ENCODE measurements at regions not wholly inside any gene's neighbourhood (a gene's known extent, or its start where the extent isn't known, plus 50 kb on each side); places are given as distances from the start of the nearest gene placed in this dataset.

DNA sequence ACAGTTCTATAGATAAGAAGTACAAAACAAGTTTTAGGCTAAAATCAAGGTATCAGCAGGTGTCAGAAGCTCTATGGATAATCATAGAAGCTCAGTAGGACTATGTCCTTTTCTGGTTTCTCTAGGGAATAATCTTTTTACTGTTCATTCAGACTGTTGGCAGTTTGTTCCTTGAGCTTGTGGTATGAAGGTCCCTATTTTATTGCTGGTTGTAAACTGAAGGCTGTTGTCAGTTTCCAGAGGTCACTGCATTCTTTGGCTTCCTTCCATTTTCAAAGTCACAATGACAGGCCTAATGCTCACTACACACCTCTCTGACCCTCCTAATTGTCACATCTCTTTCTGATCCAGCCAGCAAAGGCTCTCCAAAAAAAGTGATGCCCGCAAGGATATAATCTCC is 337.9 kb upstream of the EDNRB start:
- H3K36me3 ChIP-seq, result no peaks in the 10 kb centered on the region
- no peaks in the 10 kb centered on the region for H3K4me1 ChIP-seq
- intact Hi-C loops (cut with DNase I), result no loop called here
- H3K9ac ChIP-seq (ENCODE audit: low read depth in 2 of 2, low read length in 2 of 2), result no peak overlapping the region
- TF ChIP-seq, protein P1, sequence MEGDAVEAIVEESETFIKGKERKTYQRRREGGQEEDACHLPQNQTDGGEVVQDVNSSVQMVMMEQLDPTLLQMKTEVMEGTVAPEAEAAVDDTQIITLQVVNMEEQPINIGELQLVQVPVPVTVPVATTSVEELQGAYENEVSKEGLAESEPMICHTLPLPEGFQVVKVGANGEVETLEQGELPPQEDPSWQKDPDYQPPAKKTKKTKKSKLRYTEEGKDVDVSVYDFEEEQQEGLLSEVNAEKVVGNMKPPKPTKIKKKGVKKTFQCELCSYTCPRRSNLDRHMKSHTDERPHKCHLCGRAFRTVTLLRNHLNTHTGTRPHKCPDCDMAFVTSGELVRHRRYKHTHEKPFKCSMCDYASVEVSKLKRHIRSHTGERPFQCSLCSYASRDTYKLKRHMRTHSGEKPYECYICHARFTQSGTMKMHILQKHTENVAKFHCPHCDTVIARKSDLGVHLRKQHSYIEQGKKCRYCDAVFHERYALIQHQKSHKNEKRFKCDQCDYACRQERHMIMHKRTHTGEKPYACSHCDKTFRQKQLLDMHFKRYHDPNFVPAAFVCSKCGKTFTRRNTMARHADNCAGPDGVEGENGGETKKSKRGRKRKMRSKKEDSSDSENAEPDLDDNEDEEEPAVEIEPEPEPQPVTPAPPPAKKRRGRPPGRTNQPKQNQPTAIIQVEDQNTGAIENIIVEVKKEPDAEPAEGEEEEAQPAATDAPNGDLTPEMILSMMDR (IDR thresholded peaks at IDR 0.05), result no peak
- no peaks in the 10 kb centered on the region for H3K9me3 ChIP-seq
- peak; percentile 30 for DNase-seq
- H3K27me3 ChIP-seq, result no peaks in the 10 kb centered on the region
- H3K27ac ChIP-seq, result no peak overlapping the region
- H3K4me3 ChIP-seq, result no peak overlapping the region

DNA sequence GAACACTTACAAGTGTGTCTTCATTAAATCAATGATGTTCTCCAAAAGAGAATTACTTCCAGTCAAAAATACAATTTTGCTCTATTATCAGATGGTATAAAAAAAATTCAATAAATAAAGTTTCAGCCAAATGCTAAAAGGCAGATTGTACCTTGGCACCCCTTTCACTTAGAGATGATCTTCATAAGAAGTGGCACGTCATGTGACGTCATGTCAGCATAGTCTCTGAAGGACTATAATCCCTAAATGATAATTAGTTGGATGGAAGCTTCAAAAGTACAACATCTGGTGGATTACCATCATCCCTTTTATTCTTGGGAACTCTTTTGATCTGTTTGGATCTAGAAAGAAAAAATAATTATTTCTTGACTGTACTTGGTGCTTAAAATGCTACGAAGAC is 335.5 kb upstream of the EDNRB start:
- Histone ChIP-seq H3K27me3 (no peaks in the 10 kb centered on the region), H3K4me1 (no peaks in the 10 kb centered on the region), H3K27ac (no peak overlapping the region), H3K9me3 (no peaks in the 10 kb centered on the region), H3K9ac (ENCODE audit: low read depth in 2 of 2, low read length in 2 of 2) (no peak overlapping the region), H3K36me3 (no peaks in the 10 kb centered on the region), H3K4me3 (no peak overlapping the region)
- DNase-seq, result no peak
- TF ChIP-seq, protein P1 (IDR thresholded peaks at IDR 0.05), result no peak
- intact Hi-C loops (cut with DNase I), result no loop called here

DNA sequence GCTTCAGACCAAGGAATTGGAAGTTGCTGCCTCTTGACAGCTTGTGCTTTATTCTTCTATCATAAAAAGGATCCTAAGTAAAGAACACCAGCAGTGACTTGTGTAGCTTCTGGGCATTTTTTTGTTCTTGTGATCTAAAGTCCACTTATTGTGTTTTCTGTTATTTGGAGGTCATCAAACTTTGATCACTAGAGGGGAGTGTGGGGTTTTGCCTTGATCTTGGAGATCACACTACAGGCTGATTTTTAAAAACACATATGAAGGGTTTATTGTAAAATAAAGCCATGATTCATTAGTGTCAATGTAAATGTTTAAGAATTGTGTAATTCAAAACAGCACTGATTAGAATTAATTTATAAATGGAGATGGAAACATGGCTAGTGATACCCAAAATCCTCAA is 328.7 kb upstream of the EDNRB start:
- Histone ChIP-seq H3K4me1 (no peaks in the 10 kb centered on the region), H3K9ac (ENCODE audit: low read depth in 2 of 2, low read length in 2 of 2) (no peak overlapping the region), H3K9me3 (no peaks in the 10 kb centered on the region), H3K4me3 (no peak overlapping the region), H3K27me3 (no peaks in the 10 kb centered on the region), H3K27ac (no peak overlapping the region), H3K36me3 (no peaks in the 10 kb centered on the region)
- TF ChIP-seq, protein P1 (IDR thresholded peaks at IDR 0.05), result no peak
- intact Hi-C loops (cut with DNase I), result no loop called here
- no peak for DNase-seq

DNA sequence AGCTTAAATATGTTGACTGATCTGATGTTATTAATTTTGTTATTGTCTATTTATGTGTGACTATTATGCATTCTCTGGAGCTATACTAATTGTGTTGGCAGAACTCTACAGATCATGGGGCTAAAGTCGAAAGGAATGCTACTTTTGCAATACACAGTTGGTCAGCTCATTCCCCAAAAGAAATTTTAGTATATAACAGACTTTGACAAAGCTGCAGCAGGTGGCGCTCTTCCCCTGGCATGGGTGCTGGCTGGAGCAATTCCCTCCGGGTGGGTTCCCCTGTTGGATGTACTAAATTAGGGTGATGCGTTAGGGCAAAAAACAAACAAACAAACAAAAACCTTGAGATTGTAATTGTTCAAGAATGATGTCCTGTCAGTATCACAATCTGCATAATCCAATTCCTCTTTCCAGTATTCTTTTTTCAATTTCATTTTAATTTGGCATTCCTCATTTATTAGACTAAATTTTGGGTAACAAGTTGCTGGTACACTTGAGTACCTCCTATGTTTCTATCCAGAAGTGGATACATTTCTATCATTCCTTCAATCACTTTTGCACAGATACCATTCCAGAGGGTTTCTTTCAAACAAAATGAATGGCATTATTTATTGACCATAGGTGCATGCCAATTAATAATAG is 322.8 kb upstream of the EDNRB start:
- no peak overlapping the region for H3K9ac ChIP-seq (ENCODE audit: low read depth in 2 of 2, low read length in 2 of 2)
- H3K27ac ChIP-seq, result no peak overlapping the region
- DNase-seq, result peak; percentile 35
- no peaks in the 10 kb centered on the region for H3K9me3 ChIP-seq
- no peaks in the 10 kb centered on the region for H3K36me3 ChIP-seq
- H3K4me3 ChIP-seq, result no peak overlapping the region
- no peaks in the 10 kb centered on the region for H3K4me1 ChIP-seq
- TF ChIP-seq, protein P1 (IDR thresholded peaks at IDR 0.05), result peak; percentile 45
- no peaks in the 10 kb centered on the region for H3K27me3 ChIP-seq
- intact Hi-C loops (cut with DNase I), result loop anchor here (5.0 kb wide), 1 partner anchor 741 kb away; no protein-coding TSS in a partner anchor

DNA sequence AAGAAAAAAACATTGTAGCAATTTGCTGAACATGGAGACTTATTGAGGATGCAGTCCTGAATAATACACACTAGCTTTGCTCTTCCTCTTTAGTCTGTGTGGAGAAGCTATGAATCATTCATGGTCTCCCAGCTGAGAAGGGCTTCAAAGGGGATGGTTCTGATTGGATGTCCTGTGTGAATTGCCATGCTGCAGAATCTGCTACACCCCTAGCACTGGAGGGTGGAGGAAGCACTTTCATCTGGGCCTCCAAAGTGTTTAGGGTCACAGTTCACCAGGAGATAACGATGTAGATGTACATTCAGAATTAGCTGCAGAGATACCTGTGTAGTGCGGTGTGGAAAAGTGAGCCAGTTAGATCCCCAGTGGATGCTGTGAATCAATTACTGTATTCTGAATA is 321.1 kb upstream of the EDNRB start:
- Histone ChIP-seq H3K27me3 (no peaks in the 10 kb centered on the region), H3K9ac (ENCODE audit: low read depth in 2 of 2, low read length in 2 of 2) (no peak overlapping the region), H3K36me3 (no peaks in the 10 kb centered on the region), H3K9me3 (no peaks in the 10 kb centered on the region), H3K4me1 (no peaks in the 10 kb centered on the region), H3K27ac (no peak overlapping the region), H3K4me3 (no peak overlapping the region)
- DNase-seq, result no peak
- TF ChIP-seq, protein P1 (IDR thresholded peaks at IDR 0.05), result no peak
- intact Hi-C loops (cut with DNase I), result loop anchor here (5.0 kb wide), 1 partner anchor 743 kb away; no protein-coding TSS in a partner anchor

Measured in colonic mucosa (tissue), 4 donors.